H1 (cell line): ENCODE measurements at regions not wholly inside any gene's neighbourhood (a gene's known extent, or its start where the extent isn't known, plus 50 kb on each side); places are given as distances from the start of the nearest gene placed in this dataset.

Experiments
- ATF2 ChIP-seq: IDR thresholded peaks from 2 replicates; pipeline ENCODE4 v1.6.1; 2012; ENCODE audit warnings: low read length, inconsistent platforms
- CHD2 ChIP-seq: IDR thresholded peaks from 2 replicates; pipeline ENCODE4 v1.6.1; 2012; ENCODE audit warnings: low read length, improper control_type of control experiment
- KDM1A ChIP-seq: fragments of 200-600, 300-600 bp; sonication (generic); IDR thresholded peaks from 2 replicates; pipeline ENCODE4 v1.7.1; 2016; ENCODE audit warnings: mild to moderate bottlenecking, low read length, borderline replicate concordance
- RFX5 ChIP-seq: IDR thresholded peaks from 2 replicates; pipeline ENCODE4 v1.6.1; 2011; ENCODE audit warnings: low read depth, low read length, improper control_type of control experiment, borderline replicate concordance
- SUZ12 ChIP-seq: fragments of 200-600 bp; sonication (generic); IDR thresholded peaks from 2 replicates; pipeline ENCODE4 v1.6.1; 2012; ENCODE audit warnings: mild to moderate bottlenecking, inconsistent platforms, low read length, moderate library complexity, mixed read lengths

- no peak for TF ChIP-seq RFX5
- no peak for TF ChIP-seq KDM1A
- TF ChIP-seq SUZ12, result no peak
- no peak for TF ChIP-seq CHD2
- no peak for TF ChIP-seq ATF2
Measured at GRCh38 chr13:70955887-70956286, 847.6 kb upstream of the KLHL1 start (continued).
